HCT116 (cell line): ENCODE measurements at regions not wholly inside any gene's neighbourhood (a gene's known extent, or its start where the extent isn't known, plus 50 kb on each side); places are given as distances from the start of the nearest gene placed in this dataset.

ENCODE experiments used
- CBX3 ChIP-seq: IDR thresholded peaks from 2 replicates; pipeline ENCODE4 v1.6.1; 2012; ENCODE audit warnings: low read depth
- TF ChIP-seq, protein P1 (sequence below), 3 experiments: fragments of 200-600 bp in 1 of 3; sonication (generic) in 1 of 3; IDR thresholded peaks in 2 of 3; conservative IDR thresholded peaks in 1 of 3; 2 replicates each; pipeline ENCODE4 v1.5.1; 2012 to 2017; ENCODE audit warnings: low read depth in 2 of 3, low read length in 2 of 3, antibody characterized with exemption in 1 of 3, borderline replicate concordance in 1 of 3, control low read depth in 1 of 3, mild to moderate bottlenecking in 1 of 3, mixed read lengths in 1 of 3, mixed run types in 1 of 3, moderate library complexity in 1 of 3; ENCODE audit not compliant: insufficient read depth in 1 of 3

DNA sequence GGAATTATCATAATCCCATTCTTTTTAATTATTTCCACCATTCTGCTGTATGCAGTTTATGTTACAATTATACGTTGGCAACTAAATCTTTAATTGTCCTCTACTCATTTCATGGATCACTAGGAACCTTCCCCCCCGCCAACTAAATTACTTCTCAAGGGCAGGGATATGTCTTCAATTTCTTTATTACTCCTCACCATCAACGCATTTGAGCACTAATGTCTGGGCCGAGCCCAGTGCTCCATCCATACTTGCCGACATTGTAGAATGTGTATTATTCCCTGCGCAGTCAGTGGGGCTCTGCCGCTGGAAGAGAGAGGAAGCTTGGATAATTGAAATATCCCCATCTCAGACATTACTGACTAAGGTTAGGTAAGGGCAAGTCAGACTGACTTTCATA lies 236.4 kb upstream of the AJAP1 start:
- TF ChIP-seq, protein P1, sequence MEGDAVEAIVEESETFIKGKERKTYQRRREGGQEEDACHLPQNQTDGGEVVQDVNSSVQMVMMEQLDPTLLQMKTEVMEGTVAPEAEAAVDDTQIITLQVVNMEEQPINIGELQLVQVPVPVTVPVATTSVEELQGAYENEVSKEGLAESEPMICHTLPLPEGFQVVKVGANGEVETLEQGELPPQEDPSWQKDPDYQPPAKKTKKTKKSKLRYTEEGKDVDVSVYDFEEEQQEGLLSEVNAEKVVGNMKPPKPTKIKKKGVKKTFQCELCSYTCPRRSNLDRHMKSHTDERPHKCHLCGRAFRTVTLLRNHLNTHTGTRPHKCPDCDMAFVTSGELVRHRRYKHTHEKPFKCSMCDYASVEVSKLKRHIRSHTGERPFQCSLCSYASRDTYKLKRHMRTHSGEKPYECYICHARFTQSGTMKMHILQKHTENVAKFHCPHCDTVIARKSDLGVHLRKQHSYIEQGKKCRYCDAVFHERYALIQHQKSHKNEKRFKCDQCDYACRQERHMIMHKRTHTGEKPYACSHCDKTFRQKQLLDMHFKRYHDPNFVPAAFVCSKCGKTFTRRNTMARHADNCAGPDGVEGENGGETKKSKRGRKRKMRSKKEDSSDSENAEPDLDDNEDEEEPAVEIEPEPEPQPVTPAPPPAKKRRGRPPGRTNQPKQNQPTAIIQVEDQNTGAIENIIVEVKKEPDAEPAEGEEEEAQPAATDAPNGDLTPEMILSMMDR (IDR thresholded peaks at IDR 0.05 in 2 of 3, conservative IDR thresholded peaks at IDR 0.05 in 1 of 3; ENCODE audit: borderline replicate concordance in 1 of 3, insufficient read depth in 1 of 3, low read depth in 2 of 3, low read length in 2 of 3) = no peak
- TF ChIP-seq CBX3 = no peak
